ENCODE measurements at regions not wholly inside any gene's neighbourhood (a gene's known extent, or its start where the extent isn't known, plus 50 kb on each side); places are given as distances from the start of the nearest gene placed in this dataset.
"Not testable (repeated sequence)": the region's sequence is repeated elsewhere in the genome, so short reads cannot be mapped to it uniquely, and the experiment has no call there.

DNA sequence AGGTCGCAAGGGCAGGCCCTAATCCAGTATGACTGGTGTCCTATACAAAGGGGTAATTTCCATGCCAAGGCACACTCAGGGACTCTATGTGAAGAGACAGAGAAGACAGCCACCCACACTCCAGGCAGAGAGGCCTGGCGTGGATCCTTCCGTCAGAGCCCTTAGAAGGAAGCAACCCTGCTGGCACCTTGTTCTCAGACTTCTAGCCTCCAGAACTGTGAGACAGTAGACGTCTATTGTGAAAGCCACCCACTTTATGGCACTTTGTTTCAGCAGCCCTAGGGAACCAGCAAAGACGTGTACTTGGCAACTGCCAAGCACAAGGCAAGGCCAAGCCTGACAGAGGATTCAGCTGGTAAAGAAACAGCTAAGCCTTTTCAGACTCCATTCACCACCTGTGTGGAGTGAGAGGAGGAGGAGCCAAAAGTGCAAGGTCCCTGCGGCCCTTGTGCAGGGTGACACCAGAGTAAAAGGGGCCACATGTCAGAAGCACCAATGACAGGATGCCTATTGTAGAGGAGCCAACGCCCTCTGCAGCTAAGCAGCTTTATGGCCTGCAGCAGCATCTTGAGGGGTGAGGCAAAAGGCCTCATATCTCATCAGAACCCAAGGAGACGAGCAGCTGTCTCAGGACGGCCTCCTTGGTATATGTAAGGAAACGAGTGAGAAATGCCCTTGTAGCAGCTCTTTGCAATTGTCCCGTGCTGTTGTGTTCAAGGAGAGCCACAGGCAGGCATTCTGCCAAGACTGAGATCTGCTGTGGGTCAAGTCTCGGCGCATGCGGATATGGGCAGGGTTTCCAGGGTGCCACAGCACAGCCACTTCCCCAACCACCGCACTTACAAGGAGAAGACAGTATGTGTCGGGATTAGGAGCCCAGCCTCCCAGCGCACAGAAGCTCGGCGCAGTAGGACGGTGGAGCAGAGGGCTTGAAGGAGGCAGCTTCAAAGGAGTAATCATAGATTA lies 121.5 kb upstream of the LIPC start:
- H3K27me3 ChIP-seq (ENCODE audit: insufficient read depth, low read length), result no peaks in the 10 kb centered on the region
- no peak overlapping the region for H3K4me3 ChIP-seq (ENCODE audit: low read length)
- peaks cover 19% of the 10 kb centered on the region for H3K4me1 ChIP-seq (ENCODE audit: insufficient read depth, low read length)
- H3K36me3 ChIP-seq (ENCODE audit: insufficient read depth, low read length), result no peaks in the 10 kb centered on the region
- no peak overlapping the region for H2AFZ ChIP-seq (ENCODE audit: low read depth, low read length)
- no peaks in the 10 kb centered on the region for H3K9me3 ChIP-seq (ENCODE audit: low read length)

DNA sequence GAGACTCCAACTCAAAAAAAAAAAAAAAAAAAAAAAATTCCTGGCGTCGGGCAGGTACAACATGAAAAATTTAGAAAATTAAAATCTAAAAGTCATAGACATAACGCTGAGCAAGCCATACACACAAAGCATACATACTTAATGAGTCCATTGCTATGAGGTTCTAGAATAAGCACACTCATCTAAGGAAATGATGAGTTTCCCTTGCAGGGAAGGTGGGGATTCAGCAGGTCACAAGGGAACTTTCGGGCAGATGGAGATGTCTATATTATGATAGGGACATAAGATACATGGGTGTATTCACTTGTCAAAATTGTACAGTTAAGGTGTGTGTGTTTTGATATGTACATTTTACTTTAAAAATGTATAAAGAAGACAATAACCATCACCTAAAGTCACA lies 120.2 kb upstream of the LIPC start:
- H3K36me3 ChIP-seq (ENCODE audit: insufficient read depth, low read length), result no peaks in the 10 kb centered on the region

DNA sequence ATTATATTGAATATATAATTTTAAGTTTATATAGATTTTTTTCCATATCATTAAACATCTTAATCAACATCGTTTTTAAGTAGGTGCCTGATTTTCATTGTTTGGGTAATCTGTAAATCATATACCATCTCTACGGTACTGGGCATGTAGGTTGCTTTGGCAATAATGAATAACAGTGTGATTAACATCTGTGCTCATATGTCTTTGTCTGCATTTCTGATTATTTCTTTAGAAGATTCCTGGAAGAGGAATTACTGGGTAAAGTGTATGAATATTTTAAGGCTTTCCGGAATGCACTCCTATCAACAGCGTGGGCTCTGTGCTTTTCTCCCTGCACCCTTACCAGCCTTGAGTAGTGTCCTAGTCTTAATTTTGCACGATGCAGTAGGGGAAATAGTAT lies 119.8 kb upstream of the LIPC start:
- H3K9me3 ChIP-seq (ENCODE audit: low read length), result no peaks in the 10 kb centered on the region
- peaks cover 9% of the 10 kb centered on the region for H3K4me1 ChIP-seq (ENCODE audit: insufficient read depth, low read length)

More for the DNA sequence above, 120.2 kb upstream of the LIPC start:
- H3K27me3 ChIP-seq (ENCODE audit: insufficient read depth, low read length), result no peaks in the 10 kb centered on the region
- no peaks in the 10 kb centered on the region for H3K9me3 ChIP-seq (ENCODE audit: low read length)
- H3K4me3 ChIP-seq (ENCODE audit: low read length), result no peak overlapping the region
- no peak overlapping the region for H2AFZ ChIP-seq (ENCODE audit: low read depth, low read length)
- peaks cover 14% of the 10 kb centered on the region for H3K4me1 ChIP-seq (ENCODE audit: insufficient read depth, low read length)

DNA sequence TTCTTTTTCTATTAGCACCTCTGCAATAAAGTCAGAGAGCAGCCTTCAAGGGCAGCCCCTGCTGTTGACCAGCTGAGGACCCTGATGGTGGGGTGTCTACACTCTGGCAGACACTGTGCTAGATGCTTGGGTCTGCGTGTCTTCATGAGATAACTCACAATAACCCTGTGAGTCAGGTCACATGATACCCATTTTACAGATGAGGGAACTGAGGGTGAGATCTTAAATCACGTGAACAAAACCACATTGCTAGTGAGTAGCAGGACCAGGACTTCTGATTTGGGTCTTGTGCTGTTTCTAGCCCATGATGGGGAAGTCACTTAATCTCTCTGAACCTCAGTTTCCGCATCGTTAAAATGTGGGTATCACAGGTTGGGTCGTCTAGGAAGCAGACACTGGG lies 118.5 kb upstream of the LIPC start:
- Histone ChIP-seq H2AFZ (ENCODE audit: low read depth, low read length) (no peak overlapping the region), H3K9me3 (ENCODE audit: low read length) (no peaks in the 10 kb centered on the region), H3K4me1 (ENCODE audit: insufficient read depth, low read length) (no peaks in the 10 kb centered on the region), H3K27me3 (ENCODE audit: insufficient read depth, low read length) (no peaks in the 10 kb centered on the region), H3K4me3 (ENCODE audit: low read length) (no peak overlapping the region), H3K36me3 (ENCODE audit: insufficient read depth, low read length) (no peaks in the 10 kb centered on the region)

More for the DNA sequence above, 119.8 kb upstream of the LIPC start:
- Histone ChIP-seq H2AFZ (ENCODE audit: low read depth, low read length) (no peak overlapping the region), H3K36me3 (ENCODE audit: insufficient read depth, low read length) (no peaks in the 10 kb centered on the region), H3K4me3 (ENCODE audit: low read length) (no peak overlapping the region), H3K27me3 (ENCODE audit: insufficient read depth, low read length) (no peaks in the 10 kb centered on the region)

DNA sequence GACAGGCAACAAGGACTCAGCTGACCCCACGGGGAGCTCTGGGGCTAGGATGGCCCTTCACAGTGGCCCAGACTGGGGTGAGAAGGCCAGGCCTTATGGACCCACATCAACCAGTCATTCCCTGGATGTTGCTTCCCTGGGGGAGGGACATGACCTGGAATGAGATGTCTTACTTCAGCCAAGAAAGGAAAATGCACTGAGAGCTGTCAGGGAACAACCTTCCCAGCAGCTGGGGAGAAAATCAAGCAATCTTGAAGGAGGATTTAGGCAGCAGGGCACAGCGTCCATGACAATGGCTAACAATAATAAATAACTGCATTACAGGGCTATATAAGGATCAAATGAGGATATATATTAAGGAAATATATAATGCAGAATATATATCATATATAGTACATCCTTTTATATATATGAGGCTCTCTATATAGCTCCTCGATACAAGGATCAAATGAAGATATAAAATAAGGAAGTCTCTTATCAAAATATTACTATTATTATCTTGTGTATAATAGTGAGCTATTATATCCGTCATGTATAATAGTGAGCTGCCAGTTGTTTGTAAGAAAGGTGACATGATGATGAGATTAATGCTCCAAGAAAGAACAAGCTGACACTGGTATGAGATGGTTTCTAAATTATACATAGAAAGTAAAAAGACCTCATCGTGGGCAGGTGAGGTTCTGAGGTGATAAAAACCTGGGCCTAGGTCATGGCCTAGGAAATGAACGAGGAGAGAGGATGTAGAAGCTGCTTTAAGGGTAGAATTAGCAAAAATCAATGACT lies 117.8 kb upstream of the LIPC start:
- Histone ChIP-seq H3K36me3 (ENCODE audit: insufficient read depth, low read length) (no peaks in the 10 kb centered on the region), H3K9me3 (ENCODE audit: low read length) (peaks cover 2% of the 10 kb centered on the region), H3K4me3 (ENCODE audit: low read length) (no peak overlapping the region), H2AFZ (ENCODE audit: low read depth, low read length) (no peak overlapping the region), H3K4me1 (ENCODE audit: insufficient read depth, low read length) (no peaks in the 10 kb centered on the region), H3K27me3 (ENCODE audit: insufficient read depth, low read length) (no peaks in the 10 kb centered on the region)

DNA sequence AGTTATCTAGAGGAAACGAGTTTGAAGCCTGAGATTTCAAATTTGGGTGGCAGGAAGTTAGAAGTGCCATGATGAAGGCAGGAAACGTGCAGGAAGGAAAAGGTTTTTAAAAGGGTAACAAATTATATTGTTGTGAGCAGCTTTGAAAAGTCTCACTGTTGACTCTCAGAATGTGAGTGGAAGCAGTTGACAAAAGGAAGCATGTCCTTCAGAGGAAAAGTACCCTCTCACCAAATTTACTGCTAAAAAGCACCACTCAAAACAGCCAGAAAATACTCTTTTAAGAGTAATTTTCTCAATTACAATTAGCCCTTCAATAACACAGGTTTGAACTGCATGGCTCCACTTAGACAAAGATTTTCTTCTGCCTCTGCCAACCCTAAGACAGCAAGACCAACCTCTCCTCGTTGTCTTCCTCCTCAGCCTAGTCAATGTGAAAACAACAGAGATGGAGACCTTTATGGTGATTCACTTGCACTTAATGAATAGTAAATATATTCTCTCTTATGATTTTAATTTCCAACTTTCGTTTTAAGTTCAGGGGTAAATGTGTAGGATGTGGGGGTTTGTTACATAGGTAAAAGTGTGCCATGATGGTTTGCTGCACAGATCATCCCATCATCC lies 117.1 kb upstream of the LIPC start:
- Histone ChIP-seq H3K4me1 (ENCODE audit: insufficient read depth, low read length) (no peaks in the 10 kb centered on the region), H2AFZ (ENCODE audit: low read depth, low read length) (no peak overlapping the region), H3K36me3 (ENCODE audit: insufficient read depth, low read length) (no peaks in the 10 kb centered on the region), H3K27me3 (ENCODE audit: insufficient read depth, low read length) (no peaks in the 10 kb centered on the region), H3K4me3 (ENCODE audit: low read length) (no peak overlapping the region), H3K9me3 (ENCODE audit: low read length) (peaks cover 2% of the 10 kb centered on the region)

DNA sequence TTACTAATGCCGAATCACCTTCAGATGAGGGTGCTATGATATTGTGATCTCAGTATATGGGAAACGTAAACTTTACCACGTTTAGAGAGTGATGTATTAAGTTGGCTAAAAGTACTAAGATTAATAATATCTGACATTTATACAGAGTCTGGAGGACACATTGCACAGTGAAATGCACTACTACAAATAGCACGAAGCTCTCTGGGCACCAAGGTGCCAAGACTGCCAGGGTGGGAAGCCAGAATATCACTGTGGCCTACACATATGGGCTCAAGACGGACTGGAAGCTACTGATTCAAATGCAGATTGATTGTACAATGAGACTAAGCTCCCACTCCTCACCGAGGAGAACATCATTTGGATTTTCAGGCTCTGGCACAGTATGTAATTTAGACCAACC lies 113.3 kb upstream of the LIPC start:
- peaks cover 2% of the 10 kb centered on the region for H3K9me3 ChIP-seq (ENCODE audit: low read length)

DNA sequence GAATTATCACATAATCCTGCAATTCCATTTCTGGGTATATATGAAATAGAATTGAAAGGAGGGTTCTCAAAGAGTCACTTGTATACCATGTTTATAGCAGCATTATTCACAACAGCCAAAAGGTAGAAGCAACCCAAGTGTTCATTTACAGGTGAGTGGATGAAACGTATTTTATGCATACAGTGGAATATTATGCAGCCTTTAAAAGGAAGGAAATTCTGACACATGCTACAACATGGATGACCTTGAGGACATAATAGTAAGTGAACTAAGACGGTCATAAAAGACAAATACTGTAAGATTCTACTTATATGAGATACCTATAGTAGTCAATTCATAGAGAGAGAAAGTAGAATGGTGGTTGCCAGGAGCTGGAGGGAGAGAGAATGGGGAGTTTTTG lies 110.8 kb upstream of the LIPC start:
- Histone ChIP-seq H3K36me3 (ENCODE audit: insufficient read depth, low read length) (no peaks in the 10 kb centered on the region), H3K4me3 (ENCODE audit: low read length) (no peak overlapping the region), H3K9me3 (ENCODE audit: low read length) (peaks cover 2% of the 10 kb centered on the region), H3K4me1 (ENCODE audit: insufficient read depth, low read length) (no peaks in the 10 kb centered on the region), H2AFZ (ENCODE audit: low read depth, low read length) (no peak overlapping the region), H3K27me3 (ENCODE audit: insufficient read depth, low read length) (no peaks in the 10 kb centered on the region)

More for the DNA sequence above, 113.3 kb upstream of the LIPC start:
- Histone ChIP-seq H3K27me3 (ENCODE audit: insufficient read depth, low read length) (no peaks in the 10 kb centered on the region), H3K4me3 (ENCODE audit: low read length) (no peak overlapping the region), H3K36me3 (ENCODE audit: insufficient read depth, low read length) (no peaks in the 10 kb centered on the region), H2AFZ (ENCODE audit: low read depth, low read length) (no peak overlapping the region), H3K4me1 (ENCODE audit: insufficient read depth, low read length) (no peaks in the 10 kb centered on the region)

DNA sequence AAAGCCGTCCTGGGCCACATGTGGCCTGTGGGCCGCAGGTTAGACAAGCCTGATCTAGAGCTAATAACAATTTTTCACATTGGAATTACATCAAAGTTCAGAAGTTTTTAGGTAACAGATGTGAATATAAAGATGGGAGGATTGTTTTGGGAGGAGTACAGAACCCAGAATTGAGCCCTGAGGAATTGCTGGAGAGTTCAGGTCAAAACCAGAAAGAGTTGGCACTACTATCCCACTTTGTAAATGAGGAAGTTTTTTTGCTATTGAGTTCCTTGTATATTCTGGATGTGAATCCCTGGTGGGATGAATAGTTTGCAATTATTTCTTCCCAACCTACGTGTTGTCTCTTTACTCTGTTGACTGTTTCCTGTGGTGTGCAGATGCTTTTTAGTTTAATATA lies 109.5 kb upstream of the LIPC start:
- H3K9me3 ChIP-seq (ENCODE audit: low read length), result peaks cover 2% of the 10 kb centered on the region
- no peaks in the 10 kb centered on the region for H3K36me3 ChIP-seq (ENCODE audit: insufficient read depth, low read length)
- H2AFZ ChIP-seq (ENCODE audit: low read depth, low read length), result no peak overlapping the region
- H3K27me3 ChIP-seq (ENCODE audit: insufficient read depth, low read length), result no peaks in the 10 kb centered on the region
- H3K4me3 ChIP-seq (ENCODE audit: low read length), result no peak overlapping the region
- H3K4me1 ChIP-seq (ENCODE audit: insufficient read depth, low read length), result no peaks in the 10 kb centered on the region

DNA sequence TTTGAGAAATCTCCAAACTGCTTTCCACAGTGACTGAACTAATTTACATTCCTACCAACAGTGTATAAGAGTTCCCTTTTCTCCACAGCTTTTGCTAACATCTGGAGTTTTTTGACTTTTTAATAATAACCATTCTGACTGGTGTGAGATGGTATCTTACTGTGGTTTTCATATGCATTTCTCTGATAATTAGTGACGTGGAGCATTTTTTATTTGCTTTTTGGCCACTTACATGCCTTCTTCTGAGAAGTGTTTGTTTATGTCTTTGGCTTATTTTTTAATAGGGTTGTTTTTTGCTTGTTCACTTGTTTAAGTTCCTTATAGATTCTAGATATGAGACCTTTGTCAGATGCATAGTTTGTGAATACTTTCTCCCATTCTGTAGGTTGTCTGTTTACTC lies 108.5 kb upstream of the LIPC start:
- not testable (repeated sequence) for H2AFZ ChIP-seq (ENCODE audit: low read depth, low read length); H3K27me3 ChIP-seq (ENCODE audit: insufficient read depth, low read length); H3K4me3 ChIP-seq (ENCODE audit: low read length); H3K4me1 ChIP-seq (ENCODE audit: insufficient read depth, low read length); H3K9me3 ChIP-seq (ENCODE audit: low read length); H3K36me3 ChIP-seq (ENCODE audit: insufficient read depth, low read length)

DNA sequence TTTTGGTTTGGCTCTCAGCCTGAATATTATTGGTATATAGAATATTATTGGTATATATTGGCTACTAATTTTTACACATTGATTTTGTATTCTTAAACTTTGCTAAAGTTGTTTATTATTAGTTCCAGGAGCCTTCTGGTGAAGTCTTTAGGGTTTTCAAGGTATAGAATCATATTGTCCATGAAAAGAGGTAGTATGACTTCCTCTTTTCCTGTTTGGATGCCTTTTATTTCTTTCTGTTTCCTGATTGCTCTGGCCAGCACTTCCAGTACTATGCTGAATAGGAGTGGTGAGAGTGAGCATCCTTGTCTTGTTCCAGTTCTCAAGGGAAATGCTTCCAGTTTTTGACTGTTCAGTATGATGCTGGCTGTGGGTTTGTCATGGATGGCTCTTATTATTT lies 107.3 kb upstream of the LIPC start:
- no peak overlapping the region for H2AFZ ChIP-seq (ENCODE audit: low read depth, low read length)
- H3K27me3 ChIP-seq (ENCODE audit: insufficient read depth, low read length), result no peaks in the 10 kb centered on the region
- H3K4me1 ChIP-seq (ENCODE audit: insufficient read depth, low read length), result no peaks in the 10 kb centered on the region
- H3K9me3 ChIP-seq (ENCODE audit: low read length), result no peaks in the 10 kb centered on the region
- no peaks in the 10 kb centered on the region for H3K36me3 ChIP-seq (ENCODE audit: insufficient read depth, low read length)
- no peak overlapping the region for H3K4me3 ChIP-seq (ENCODE audit: low read length)

DNA sequence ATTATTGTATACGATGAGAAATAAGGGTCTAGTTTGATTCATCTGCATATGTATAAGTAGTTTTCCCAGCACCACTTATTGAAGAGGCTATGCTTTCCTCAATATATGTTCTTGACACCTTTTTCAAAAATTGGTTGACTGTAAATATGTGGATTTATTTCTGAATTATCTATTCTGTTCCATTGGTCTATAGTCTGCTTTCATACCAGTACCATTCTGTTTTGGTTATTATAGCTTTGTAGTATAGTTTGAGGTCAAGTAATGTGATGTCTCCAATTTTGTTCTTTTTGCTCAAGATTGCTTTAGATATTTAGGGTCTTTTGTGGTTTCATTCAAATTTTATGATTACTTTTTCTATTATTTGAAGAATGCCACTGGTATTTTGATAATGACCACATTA lies 103.8 kb upstream of the LIPC start:
- H3K27me3 ChIP-seq (ENCODE audit: insufficient read depth, low read length), result no peaks in the 10 kb centered on the region
- H3K4me3 ChIP-seq (ENCODE audit: low read length), result no peak overlapping the region
- H2AFZ ChIP-seq (ENCODE audit: low read depth, low read length), result no peak overlapping the region
- H3K36me3 ChIP-seq (ENCODE audit: insufficient read depth, low read length), result no peaks in the 10 kb centered on the region
- H3K4me1 ChIP-seq (ENCODE audit: insufficient read depth, low read length), result peaks cover 21% of the 10 kb centered on the region
- H3K9me3 ChIP-seq (ENCODE audit: low read length), result no peaks in the 10 kb centered on the region

DNA sequence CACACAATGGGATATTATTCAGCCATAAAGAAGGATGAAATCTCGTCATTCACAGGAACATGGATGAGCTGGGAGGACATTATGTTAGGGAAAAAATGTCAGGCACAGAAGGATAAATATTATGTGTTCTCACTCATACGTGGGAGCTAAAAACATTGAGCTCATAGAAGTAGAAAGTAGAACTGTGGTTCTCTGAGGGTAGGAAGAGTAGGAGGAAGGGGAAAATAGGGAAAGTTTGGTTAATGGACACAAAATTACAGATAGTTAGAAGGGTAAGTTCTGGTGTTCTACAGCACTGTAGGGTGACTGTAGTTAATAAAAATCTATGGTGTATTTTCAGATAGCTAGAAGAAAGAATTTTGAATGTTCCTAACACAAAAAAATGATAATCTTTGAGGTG lies 102.6 kb upstream of the LIPC start:
- Histone ChIP-seq H3K4me3 (ENCODE audit: low read length) (no peak overlapping the region), H3K4me1 (ENCODE audit: insufficient read depth, low read length) (peaks cover 21% of the 10 kb centered on the region), H3K36me3 (ENCODE audit: insufficient read depth, low read length) (no peaks in the 10 kb centered on the region), H3K27me3 (ENCODE audit: insufficient read depth, low read length) (no peaks in the 10 kb centered on the region), H2AFZ (ENCODE audit: low read depth, low read length) (no peak overlapping the region), H3K9me3 (ENCODE audit: low read length) (no peaks in the 10 kb centered on the region)
